GM03348 (cell line): ENCODE measurements at regions not wholly inside any gene's neighbourhood (a gene's known extent, or its start where the extent isn't known, plus 50 kb on each side); places are given as distances from the start of the nearest gene placed in this dataset.

ENCODE experiments used
- DNase-seq: peaks from one replicate; pipeline ENCODE4 v3.0.0; 2012; ENCODE audit warnings: low spot score

DNA sequence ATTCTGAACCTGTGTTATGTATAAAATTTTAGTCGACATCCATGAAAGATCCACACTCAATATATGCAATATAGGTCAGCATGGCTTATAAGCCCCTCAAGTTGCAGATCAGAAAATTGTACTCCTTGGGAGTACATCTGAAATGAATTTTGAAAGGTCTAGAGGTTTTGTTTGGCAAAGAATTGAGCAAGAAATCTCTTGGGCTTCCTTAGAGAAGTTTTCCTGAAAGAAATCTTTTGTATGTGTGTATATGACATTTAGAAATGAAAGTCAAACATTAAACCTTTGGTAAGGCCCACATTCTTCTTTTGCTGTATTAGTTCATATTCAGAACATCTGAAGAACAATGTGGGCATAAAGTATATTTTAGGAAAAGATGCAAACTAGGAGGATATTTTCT, 1006.6 kb downstream of the NAALADL2 start:
- no peak for DNase-seq

DNA sequence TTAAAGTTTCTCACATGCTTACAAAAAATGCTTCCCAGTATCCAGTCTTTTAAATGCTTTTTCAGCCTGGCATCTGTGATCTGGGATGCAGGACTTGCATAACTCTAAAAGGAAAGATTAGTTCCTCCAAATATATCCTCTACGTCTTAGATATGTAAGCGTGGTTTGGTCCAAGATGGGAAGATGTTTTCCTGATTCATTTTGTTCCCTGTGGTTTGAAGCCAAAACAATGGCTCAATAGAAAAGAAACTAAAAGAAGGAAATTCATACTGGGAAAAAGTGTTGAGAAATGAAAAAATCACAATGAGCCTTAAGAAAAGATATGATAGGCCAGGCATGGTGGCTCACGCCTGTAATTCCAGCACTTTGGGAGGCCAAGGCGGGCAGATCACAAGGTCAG, 1002.8 kb downstream of the NAALADL2 start:
- DNase-seq, result no peak
